ENCODE measurements at regions not wholly inside any gene's neighbourhood (a gene's known extent, or its start where the extent isn't known, plus 50 kb on each side); places are given as distances from the start of the nearest gene placed in this dataset.

GRCh38 chr22:49574881-49575702, 252.6 kb downstream of the BRD1 start:
- no peak for TF ChIP-seq CTCF (IDR thresholded peaks at IDR 0.05; ENCODE audit: insufficient read depth, low read length, poor library complexity, severe bottlenecking)
- Histone ChIP-seq H3K36me3 (ENCODE audit: control insufficient read depth, insufficient read depth, low read length) (peaks cover 5% of the 10 kb centered on the region), H3K4me3 (replicated peaks; ENCODE audit: low read depth, low read length) (no peak overlapping the region), H3K27me3 (replicated peaks; ENCODE audit: control insufficient read depth, insufficient read depth, low read length) (no peaks in the 10 kb centered on the region)
- DNase-seq (ENCODE audit: extremely low read depth, insufficient read length), result no peak

GRCh38 chr22:49574205-49574880, 253.3 kb downstream of the BRD1 start:
- H3K4me3 ChIP-seq (replicated peaks; ENCODE audit: low read depth, low read length), result no peak overlapping the region
- H3K27me3 ChIP-seq (replicated peaks; ENCODE audit: control insufficient read depth, insufficient read depth, low read length), result no peaks in the 10 kb centered on the region
- DNase-seq (ENCODE audit: extremely low read depth, insufficient read length), result no peak
- peaks cover 5% of the 10 kb centered on the region for H3K36me3 ChIP-seq (ENCODE audit: control insufficient read depth, insufficient read depth, low read length)
- TF ChIP-seq CTCF (IDR thresholded peaks at IDR 0.05; ENCODE audit: insufficient read depth, low read length, poor library complexity, severe bottlenecking), result no peak

- no peak overlapping the region for H3K4me3 ChIP-seq (replicated peaks; ENCODE audit: low read depth, low read length)
- no peak for DNase-seq (ENCODE audit: extremely low read depth, insufficient read length)
- H3K36me3 ChIP-seq (ENCODE audit: control insufficient read depth, insufficient read depth, low read length), result peaks cover 5% of the 10 kb centered on the region
- H3K27me3 ChIP-seq (replicated peaks; ENCODE audit: control insufficient read depth, insufficient read depth, low read length), result no peaks in the 10 kb centered on the region
- no peak for TF ChIP-seq CTCF (IDR thresholded peaks at IDR 0.05; ENCODE audit: insufficient read depth, low read length, poor library complexity, severe bottlenecking)
Observed at GRCh38 chr22:49573109-49573765, 254.4 kb downstream of the BRD1 start.

- DNase-seq (ENCODE audit: extremely low read depth, insufficient read length), result no peak
- H3K36me3 ChIP-seq (ENCODE audit: control insufficient read depth, insufficient read depth, low read length), result peaks cover 7% of the 10 kb centered on the region
- TF ChIP-seq CTCF (IDR thresholded peaks at IDR 0.05; ENCODE audit: insufficient read depth, low read length, poor library complexity, severe bottlenecking), result no peak
- no peaks in the 10 kb centered on the region for H3K27me3 ChIP-seq (replicated peaks; ENCODE audit: control insufficient read depth, insufficient read depth, low read length)
- no peak overlapping the region for H3K4me3 ChIP-seq (replicated peaks; ENCODE audit: low read depth, low read length)
Observed at GRCh38 chr22:49571326-49571725, 256.3 kb downstream of the BRD1 start.

GRCh38 chr22:49570032-49570848, 257.4 kb downstream of the BRD1 start:
- Histone ChIP-seq H3K36me3 (ENCODE audit: control insufficient read depth, insufficient read depth, low read length) (peaks cover 7% of the 10 kb centered on the region), H3K27me3 (replicated peaks; ENCODE audit: control insufficient read depth, insufficient read depth, low read length) (no peaks in the 10 kb centered on the region), H3K4me3 (replicated peaks; ENCODE audit: low read depth, low read length) (no peak overlapping the region)
- no peak for TF ChIP-seq CTCF (IDR thresholded peaks at IDR 0.05; ENCODE audit: insufficient read depth, low read length, poor library complexity, severe bottlenecking)
- DNase-seq (ENCODE audit: extremely low read depth, insufficient read length), result no peak
